PFSK-1 (cell line): ENCODE measurements at regions not wholly inside any gene's neighbourhood (a gene's known extent, or its start where the extent isn't known, plus 50 kb on each side); places are given as distances from the start of the nearest gene placed in this dataset.

ENCODE experiments used
- FOXP2 ChIP-seq: optimal IDR thresholded peaks from 2 replicates; pipeline ENCODE3; 2011; ENCODE audit warnings: borderline replicate concordance, control low read depth, inconsistent platforms; ENCODE audit not compliant: insufficient read depth; ENCODE audit errors: extremely low read length, extremely low read depth
- POLR2AphosphoS5 ChIP-seq: IDR thresholded peaks from 2 replicates; pipeline ENCODE4 v1.6.1; 2012; ENCODE audit warnings: low read depth, mild to moderate bottlenecking, control low read depth, low read length, moderate library complexity
- REST ChIP-seq, 2 experiments: IDR thresholded peaks; 2 replicates each; pipeline versions ENCODE4 v1.6.1 to v1.8.0; 2011 to 2012; ENCODE audit warnings: low read depth in 2 of 2, low read length in 2 of 2, control low read depth in 1 of 2, inconsistent platforms in 1 of 2, mild to moderate bottlenecking in 1 of 2, moderate library complexity in 1 of 2; ENCODE audit not compliant: insufficient read depth in 1 of 2
- SIN3A ChIP-seq: IDR thresholded peaks from 2 replicates; pipeline ENCODE4 v1.6.1; 2012; ENCODE audit warnings: mild to moderate bottlenecking, low read length, moderate library complexity, borderline replicate concordance; ENCODE audit not compliant: insufficient read depth
- TAF1 ChIP-seq: IDR thresholded peaks from 2 replicates; pipeline ENCODE4 v1.6.1; 2012; ENCODE audit warnings: low read length, control low read depth, borderline replicate concordance; ENCODE audit not compliant: insufficient read depth

DNA sequence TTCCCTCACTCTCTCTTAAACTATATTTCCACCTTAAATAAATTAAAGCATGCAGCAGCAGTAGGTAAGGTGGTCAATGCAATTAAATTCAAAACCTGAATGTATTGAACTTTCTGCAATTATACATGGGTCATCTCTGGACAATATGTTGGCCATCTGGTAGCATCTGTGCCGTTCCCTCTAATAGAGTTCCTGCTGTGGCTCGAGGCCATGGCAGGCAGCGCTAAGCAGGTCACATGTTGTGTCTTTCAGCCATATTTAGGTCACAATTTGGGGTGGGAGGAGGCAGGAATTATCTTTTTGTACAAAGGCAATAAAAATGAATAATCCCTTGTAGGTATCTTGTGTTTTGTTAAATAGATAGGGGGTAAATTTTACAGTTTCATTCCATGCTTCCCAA is 676.2 kb downstream of the ZEB2 start:
- TF ChIP-seq SIN3A (no peak), REST (IDR thresholded peaks at IDR 0.05; ENCODE audit: insufficient read depth in 1 of 2, low read depth in 2 of 2, low read length in 2 of 2) (no peak), TAF1 (no peak), FOXP2 (no peak), POLR2AphosphoS5 (no peak)

- TF ChIP-seq REST (IDR thresholded peaks at IDR 0.05; ENCODE audit: insufficient read depth in 1 of 2, low read depth in 2 of 2, low read length in 2 of 2), result no peak
- TF ChIP-seq SIN3A, result no peak
- TF ChIP-seq TAF1, result no peak
- TF ChIP-seq FOXP2, result no peak
- TF ChIP-seq POLR2AphosphoS5, result no peak
Observed at GRCh38 chr2:143842836-143843235, 677.1 kb downstream of the ZEB2 start.

DNA sequence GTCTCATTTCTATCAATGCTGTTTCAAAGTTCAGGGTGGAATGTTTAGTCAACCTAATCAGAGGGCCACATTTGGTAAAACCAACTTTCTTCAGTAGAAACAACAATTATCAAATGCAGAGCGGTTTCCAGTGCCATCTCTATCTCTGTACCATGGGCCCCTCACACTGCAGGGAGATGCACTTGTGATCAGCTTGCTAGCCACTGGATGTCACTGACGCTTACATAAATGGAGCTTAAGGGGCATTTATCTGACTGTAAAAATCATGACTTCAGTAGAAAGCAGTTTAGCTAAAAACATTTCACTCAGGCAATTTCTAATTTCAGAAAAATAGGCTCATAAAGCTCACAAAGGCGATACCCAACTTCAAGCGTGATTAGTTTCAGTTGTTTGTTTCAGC is 678.0 kb downstream of the ZEB2 start:
- TF ChIP-seq SIN3A (no peak), POLR2AphosphoS5 (no peak), TAF1 (no peak), REST (IDR thresholded peaks at IDR 0.05; ENCODE audit: insufficient read depth in 1 of 2, low read depth in 2 of 2, low read length in 2 of 2) (no peak), FOXP2 (no peak)

DNA sequence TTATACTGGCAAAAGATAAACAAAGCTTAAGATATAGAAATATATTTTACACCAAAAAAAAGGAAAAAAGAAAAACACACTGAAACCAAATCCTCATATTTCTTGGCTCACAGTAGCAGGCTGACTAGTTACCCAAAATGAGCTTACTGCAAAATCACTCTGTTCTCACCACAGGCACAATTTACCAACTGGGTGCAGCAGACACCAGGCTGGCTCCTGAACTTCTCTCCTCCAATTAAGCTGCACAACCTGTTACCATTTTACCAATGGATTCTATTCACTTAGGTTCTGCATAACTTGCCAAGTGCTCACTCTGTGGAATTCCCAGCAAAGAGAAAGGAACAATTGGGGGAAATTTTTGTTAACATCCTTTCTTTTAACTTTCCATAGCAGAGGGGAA is 679.3 kb downstream of the ZEB2 start:
- no peak for TF ChIP-seq FOXP2
- no peak for TF ChIP-seq POLR2AphosphoS5
- TF ChIP-seq SIN3A, result no peak
- no peak for TF ChIP-seq TAF1
- no peak for TF ChIP-seq REST (IDR thresholded peaks at IDR 0.05; ENCODE audit: insufficient read depth in 1 of 2, low read depth in 2 of 2, low read length in 2 of 2)

DNA sequence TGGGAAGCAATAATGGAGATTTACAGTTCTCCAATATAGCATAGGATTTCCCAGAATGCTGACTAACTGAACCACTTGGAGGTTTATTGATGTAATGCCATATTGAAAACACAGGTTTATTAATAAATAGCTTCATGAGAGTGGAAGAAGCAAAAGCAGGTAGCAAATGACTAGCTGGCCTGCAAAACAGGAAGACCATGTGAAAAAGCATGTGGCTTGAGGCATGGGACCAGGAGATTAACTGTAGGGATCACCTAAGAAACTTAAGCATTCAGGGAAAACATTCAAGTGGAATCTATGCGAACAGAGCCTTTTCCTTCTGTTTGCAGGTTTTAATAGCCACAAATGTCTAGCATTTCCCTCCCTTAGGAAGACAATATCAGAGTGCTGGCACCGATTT is 679.7 kb downstream of the ZEB2 start:
- TF ChIP-seq REST (IDR thresholded peaks at IDR 0.05; ENCODE audit: insufficient read depth in 1 of 2, low read depth in 2 of 2, low read length in 2 of 2), result no peak
- TF ChIP-seq TAF1, result no peak
- TF ChIP-seq POLR2AphosphoS5, result no peak
- TF ChIP-seq SIN3A, result no peak
- TF ChIP-seq FOXP2, result no peak
